Pancreas (tissue), 10 donors: ENCODE measurements at regions not wholly inside any gene's neighbourhood (a gene's known extent, or its start where the extent isn't known, plus 50 kb on each side); places are given as distances from the start of the nearest gene placed in this dataset.
"Not testable (repeated sequence)": the region's sequence is repeated elsewhere in the genome, so short reads cannot be mapped to it uniquely, and the experiment has no call there.

ENCODE experiments used
- ATAC-seq, 4 donors: fragments of 200-7000 bp; cut with Tn5 transposase; one replicate each; pipeline versions ENCODE4 v1.8.0 to v1.9.1; 2020; ENCODE audit warnings: mild to moderate bottlenecking in 4 of 4, moderate library complexity in 4 of 4
- DNase-seq, 6 donors: peaks; one replicate each; pipeline ENCODE4 v3.0.0-alpha.2; 2020
- FAIRE-seq: peaks from 2 replicates; lab custom pipeline; 2012; peaks lifted over from hg19 to GRCh38; lab: Jason Lieb, UNC
- H3K27ac ChIP-seq, 4 donors: fragments of 200-600 bp; sonication (generic); 1 replicate in 3 of 4; 2 replicates in 1 of 4; pipeline versions ENCODE4 v1.5.0 to v1.8.0; 2020
- H3K27me3 ChIP-seq, 4 donors: fragments of 200-600 bp; one replicate each; pipeline ENCODE4 v1.8.0; 2021
- H3K36me3 ChIP-seq, 3 donors: fragments of 200-600 bp; sonication (generic) in 1 of 3; one replicate each; pipeline versions ENCODE4 v1.5.0 to v1.8.0; 2020 to 2021
- H3K4me1 ChIP-seq, 3 donors: fragments of 200-600 bp; one replicate each; pipeline ENCODE4 v1.8.0; 2021
- H3K4me3 ChIP-seq, 4 donors: fragments of 200-600 bp; sonication (generic) in 2 of 4; one replicate each; pipeline versions ENCODE4 v1.5.0 to v1.8.0; 2020 to 2021
- H3K9me3 ChIP-seq, 4 donors: fragments of 200-600 bp; one replicate each; pipeline ENCODE4 v1.8.0; 2021
- CTCF ChIP-seq, 4 donors: fragments of 200-600 bp; sonication (generic) in 3 of 4; IDR thresholded peaks; one replicate each; pipeline versions ENCODE4 v1.5.0 to v1.8.0; 2021; ENCODE audit warnings: antibody characterized with exemption in 4 of 4
- WGBS, 2 donors: extraction: QIAGEN DNeasy Blood & Tissue Kit; methylation state at CpG; one replicate each; pipeline ENCODE4 v1.1.7; 2013; 5-methylcytosine and 5-hydroxymethylcytosine counted together
- intact Hi-C, 3 donors: fragments of 100-400 bp; cut with DNase I; formaldehyde crosslinking; loops; one replicate each; pipeline versions ENCODE4 v1.11.1 to v1.14.2; 2022
- donor health status: healthy with polysubstance abuse.
- donor health status: DM: no; HTN: no; CAD: no; lungs with moderate emphysema.
- donor health status: DM: no; HTN: no; CAD: no.
- donor health status: control.
- donor health status: control.
- donor health status: Bipolar disorder and iron deficiency.
- donor health status: DM: yes; HTN: yes; CAD: no.
- donor health status: DM: no; HTN: no; CAD: no.
- donor health status: DM: no; HTN: no; CAD: no.
- donor health status: DM: yes; HTN: yes; CAD: no.

DNA sequence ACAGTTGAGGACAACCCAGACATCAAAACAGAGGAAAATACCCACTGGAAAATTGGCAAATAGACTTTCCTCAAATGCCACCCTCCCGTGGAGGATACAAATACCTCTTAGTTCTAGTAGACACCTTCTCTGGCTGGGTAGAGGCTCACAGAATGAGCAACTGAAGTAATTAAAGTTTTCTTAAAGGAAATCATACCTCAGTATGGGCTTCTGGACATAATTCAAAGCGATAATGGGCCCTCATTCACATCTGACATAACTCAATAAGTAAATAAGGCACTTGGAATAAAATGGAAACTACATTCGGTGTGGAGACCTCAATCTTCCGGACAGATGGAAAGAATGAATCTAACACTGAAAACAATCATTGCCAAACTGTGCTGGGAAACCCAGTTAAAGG is 115.2 kb upstream of the PLCL2 start:
- no peaks in the 10 kb centered on the region for H3K36me3 ChIP-seq
- ATAC-seq (no peak), DNase-seq (no peak), FAIRE-seq (no peak)
- no peak overlapping the region for H3K4me3 ChIP-seq
- no peaks in the 10 kb centered on the region for H3K4me1 ChIP-seq
- intact Hi-C loops = no loop called here
- H3K27me3 ChIP-seq = no peaks in the 10 kb centered on the region
- WGBS, 2 donors = 75 to 86% methylated on average over 4 of the region's 4 CpGs
- no peaks in the 10 kb centered on the region for H3K9me3 ChIP-seq
- no peak overlapping the region for H3K27ac ChIP-seq
- no peak for TF ChIP-seq CTCF (IDR thresholded peaks at IDR 0.05)

DNA sequence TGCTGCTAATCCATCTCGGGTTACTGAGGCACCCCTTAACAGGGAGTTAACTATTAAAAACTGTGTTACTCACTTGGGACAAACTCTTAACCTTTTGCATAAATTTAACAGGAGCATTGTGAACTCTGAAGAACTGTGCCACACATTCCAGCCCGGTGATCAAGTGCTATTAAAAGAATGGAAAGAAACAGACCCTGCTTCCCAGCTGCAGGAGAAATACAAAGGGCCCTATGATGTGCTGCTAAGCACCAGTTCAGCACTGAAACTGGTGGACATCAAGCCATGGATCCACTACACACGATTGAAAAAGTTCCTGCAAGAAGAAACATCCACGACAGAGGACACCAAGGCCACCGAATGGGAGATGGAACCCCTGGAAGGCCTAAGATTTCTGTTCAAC is 114.7 kb upstream of the PLCL2 start:
- FAIRE-seq = no peak
- DNase-seq = no peak
- no peak for TF ChIP-seq CTCF (IDR thresholded peaks at IDR 0.05)
- no peak overlapping the region for H3K4me3 ChIP-seq
- no peak for ATAC-seq
- intact Hi-C loops = no loop called here
- 62 to 70% methylated on average over 5 of the region's 5 CpGs for WGBS, 2 donors
- H3K4me1 ChIP-seq = no peaks in the 10 kb centered on the region
- no peaks in the 10 kb centered on the region for H3K9me3 ChIP-seq
- H3K36me3 ChIP-seq = no peaks in the 10 kb centered on the region
- H3K27me3 ChIP-seq = no peaks in the 10 kb centered on the region
- no peak overlapping the region for H3K27ac ChIP-seq

DNA sequence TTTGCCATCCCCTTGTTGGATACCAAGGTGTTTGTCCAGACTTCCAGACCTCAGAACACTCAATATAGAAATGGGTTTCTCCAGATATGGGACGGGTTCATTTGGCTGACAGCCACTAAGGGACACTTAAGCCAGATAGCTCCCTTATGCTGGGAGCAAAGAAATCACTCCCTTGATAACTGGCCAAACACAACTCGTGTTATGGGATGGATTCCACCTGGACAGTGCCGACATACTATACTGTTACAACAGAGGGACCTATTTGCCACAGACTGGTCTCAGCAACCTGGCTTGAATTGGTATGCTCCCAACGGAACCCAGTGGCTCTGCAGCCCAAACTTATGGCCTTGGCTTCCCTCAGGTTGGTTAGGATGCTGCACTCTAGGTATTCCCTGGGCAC is 114.0 kb upstream of the PLCL2 start:
- WGBS, 2 donors = 73 to 76% methylated on average over 4 of the region's 4 CpGs
- ATAC-seq = no peak

GRCh38 chr3:16773594-16773993 is 111.2 kb upstream of the PLCL2 start:
- DNase-seq, FAIRE-seq, H3K9me3 ChIP-seq, H3K36me3 ChIP-seq, intact Hi-C loops, H3K4me1 ChIP-seq, ATAC-seq, H3K27ac ChIP-seq, H3K27me3 ChIP-seq, H3K4me3 ChIP-seq: not testable (repeated sequence)
- WGBS, 2 donors = 83 to 93% methylated on average over 15 of the region's 15 CpGs

More for the DNA sequence above, 114.0 kb upstream of the PLCL2 start:
- no peaks in the 10 kb centered on the region for H3K36me3 ChIP-seq
- TF ChIP-seq CTCF (IDR thresholded peaks at IDR 0.05) = no peak
- no peak for DNase-seq
- intact Hi-C loops = no loop called here
- no peak overlapping the region for H3K27ac ChIP-seq
- H3K4me3 ChIP-seq = no peak overlapping the region
- H3K27me3 ChIP-seq = no peaks in the 10 kb centered on the region
- H3K4me1 ChIP-seq = no peaks in the 10 kb centered on the region
- H3K9me3 ChIP-seq = no peaks in the 10 kb centered on the region
- FAIRE-seq = no peak

- FAIRE-seq, H3K4me3 ChIP-seq, H3K27ac ChIP-seq, H3K4me1 ChIP-seq, H3K36me3 ChIP-seq, DNase-seq, intact Hi-C loops, H3K27me3 ChIP-seq, ATAC-seq, H3K9me3 ChIP-seq: not testable (repeated sequence)
- 93 to 94% methylated on average over 10 to 11 of the region's 11 CpGs for WGBS, 2 donors
Observed at GRCh38 chr3:16774536-16774935, 110.2 kb upstream of the PLCL2 start.

DNA sequence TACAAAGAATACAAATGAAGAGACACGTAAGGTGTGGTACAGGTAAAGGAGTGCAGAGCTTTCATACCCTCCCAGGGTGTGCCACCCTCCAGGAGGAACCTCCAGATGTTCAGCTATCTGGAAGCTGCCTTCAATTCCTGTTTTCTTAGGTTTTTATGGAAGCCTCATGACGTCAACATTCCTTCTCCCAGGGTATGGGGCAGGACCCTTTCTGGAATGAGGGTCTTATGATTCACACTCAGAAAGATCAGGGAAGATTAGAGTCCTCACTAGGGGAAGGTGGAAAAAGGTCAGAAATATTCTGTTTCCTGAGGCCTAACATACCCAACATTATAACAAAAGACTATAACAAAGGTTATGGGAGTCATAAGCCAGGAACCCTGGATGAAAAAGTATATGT is 99.8 kb upstream of the PLCL2 start:
- no peak overlapping the region for H3K27ac ChIP-seq
- H3K9me3 ChIP-seq = no peaks in the 10 kb centered on the region
- no peak overlapping the region for H3K4me3 ChIP-seq
- ATAC-seq (no peak), DNase-seq (no peak), FAIRE-seq (no peak)
- WGBS, 2 donors = 79 to 89% methylated on average over 2 of the region's 2 CpGs
- no peaks in the 10 kb centered on the region for H3K27me3 ChIP-seq
- TF ChIP-seq CTCF (IDR thresholded peaks at IDR 0.05) = no peak
- intact Hi-C loops = no loop called here
- H3K4me1 ChIP-seq = no peaks in the 10 kb centered on the region
- no peaks in the 10 kb centered on the region for H3K36me3 ChIP-seq
